Dedifferentiated amniotic fluid mesenchymal stem cell (primary cell): ENCODE measurements at regions not wholly inside any gene's neighbourhood (a gene's known extent, or its start where the extent isn't known, plus 50 kb on each side); places are given as distances from the start of the nearest gene placed in this dataset.

ENCODE experiments used
- DNase-seq: peaks from one replicate; pipeline ENCODE4 v3.0.0-alpha.2; 2016; ENCODE audit errors: extremely low spot score

- no peak for DNase-seq
Observed at GRCh38 chrX:39288592-39288991, 487.3 kb downstream of the MID1IP1 start.

GRCh38 chrX:39289827-39290226, 488.6 kb downstream of the MID1IP1 start:
- no peak for DNase-seq

- no peak for DNase-seq
Observed at GRCh38 chrX:39293203-39293602, 491.9 kb downstream of the MID1IP1 start.

GRCh38 chrX:39296472-39296871, 495.2 kb downstream of the MID1IP1 start:
- DNase-seq, result no peak

- DNase-seq, result no peak
Observed at GRCh38 chrX:39298821-39299220, 497.6 kb downstream of the MID1IP1 start.

GRCh38 chrX:39299615-39300014, 498.4 kb downstream of the MID1IP1 start:
- DNase-seq, result no peak

GRCh38 chrX:39301036-39301435, 499.8 kb downstream of the MID1IP1 start:
- DNase-seq, result no peak

GRCh38 chrX:39302838-39303237, 501.6 kb downstream of the MID1IP1 start:
- no peak for DNase-seq

GRCh38 chrX:39304746-39305145, 503.5 kb downstream of the MID1IP1 start:
- DNase-seq, result no peak

- DNase-seq, result no peak
Observed at GRCh38 chrX:39307488-39307887, 506.2 kb downstream of the MID1IP1 start.

- no peak for DNase-seq
Observed at GRCh38 chrX:39308126-39308525, 506.9 kb downstream of the MID1IP1 start.

- no peak for DNase-seq
Observed at GRCh38 chrX:39309018-39309635, 507.9 kb downstream of the MID1IP1 start.

GRCh38 chrX:39309721-39310152, 508.5 kb downstream of the MID1IP1 start:
- no peak for DNase-seq

GRCh38 chrX:39310891-39311290, 509.6 kb downstream of the MID1IP1 start:
- no peak for DNase-seq

- DNase-seq, result no peak
Observed at GRCh38 chrX:39311646-39312045, 510.4 kb downstream of the MID1IP1 start.

GRCh38 chrX:39313146-39313545, 511.9 kb downstream of the MID1IP1 start:
- no peak for DNase-seq

GRCh38 chrX:39318506-39319343, 517.5 kb downstream of the MID1IP1 start:
- no peak for DNase-seq

- DNase-seq, result no peak
Observed at GRCh38 chrX:39320165-39320564, 518.9 kb downstream of the MID1IP1 start.

GRCh38 chrX:39322496-39322895, 521.2 kb downstream of the MID1IP1 start:
- no peak for DNase-seq

GRCh38 chrX:39324233-39324930, 523.1 kb downstream of the MID1IP1 start:
- no peak for DNase-seq

- no peak for DNase-seq
Observed at GRCh38 chrX:39327255-39327654, 526.0 kb downstream of the MID1IP1 start.

- no peak for DNase-seq
Observed at GRCh38 chrX:39327705-39328104, 526.4 kb downstream of the MID1IP1 start.

- DNase-seq, result no peak
Observed at GRCh38 chrX:39328661-39329060, 527.4 kb downstream of the MID1IP1 start.
